CD1c-positive myeloid dendritic cell (primary cell): ENCODE measurements at regions not wholly inside any gene's neighbourhood (a gene's known extent, or its start where the extent isn't known, plus 50 kb on each side); places are given as distances from the start of the nearest gene placed in this dataset.
"Not testable (repeated sequence)": the region's sequence is repeated elsewhere in the genome, so short reads cannot be mapped to it uniquely, and the experiment has no call there.

Source experiments
- DNase-seq: peaks from one replicate; pipeline ENCODE4 v3.0.0-alpha.2; 2016; ENCODE audit errors: extremely low spot score

GRCh38 chr14:62501021-62501750 is 544.1 kb downstream of the KCNH5 start:
- DNase-seq = no peak

- DNase-seq = no peak
Observed at GRCh38 chr14:62505045-62505444, 540.2 kb downstream of the KCNH5 start.

- not testable (repeated sequence) for DNase-seq
Observed at GRCh38 chr14:62521309-62521708, 523.9 kb downstream of the KCNH5 start.

GRCh38 chr14:62528296-62528695 is 517.0 kb downstream of the KCNH5 start:
- DNase-seq = no peak

GRCh38 chr14:62532181-62532580 is 513.1 kb downstream of the KCNH5 start:
- DNase-seq = no peak

GRCh38 chr14:62546862-62547474 is 498.3 kb downstream of the KCNH5 start:
- no peak for DNase-seq

GRCh38 chr14:62557416-62557815 is 487.8 kb downstream of the KCNH5 start:
- no peak for DNase-seq

GRCh38 chr14:62558451-62558850 is 486.8 kb downstream of the KCNH5 start:
- no peak for DNase-seq

GRCh38 chr14:62585247-62585646 is 460.0 kb downstream of the KCNH5 start:
- DNase-seq = no peak

- DNase-seq = no peak
Observed at GRCh38 chr14:62592877-62593276, 452.4 kb downstream of the KCNH5 start.

- no peak for DNase-seq
Observed at GRCh38 chr14:62597143-62597542, 448.1 kb downstream of the KCNH5 start.

GRCh38 chr14:62599616-62600385 is 445.5 kb downstream of the KCNH5 start:
- no peak for DNase-seq

- no peak for DNase-seq
Observed at GRCh38 chr14:62602712-62603111, 442.5 kb downstream of the KCNH5 start.

- DNase-seq = no peak
Observed at GRCh38 chr14:62604524-62604923, 440.7 kb downstream of the KCNH5 start.

GRCh38 chr14:62614122-62614521 is 431.1 kb downstream of the KCNH5 start:
- no peak for DNase-seq

GRCh38 chr14:62616668-62617067 is 428.6 kb downstream of the KCNH5 start:
- DNase-seq = no peak

- DNase-seq = no peak
Observed at GRCh38 chr14:62626416-62626815, 418.8 kb downstream of the KCNH5 start.

GRCh38 chr14:62629176-62629725 is 416.0 kb downstream of the KCNH5 start:
- no peak for DNase-seq

GRCh38 chr14:62631176-62631575 is 414.1 kb downstream of the KCNH5 start:
- no peak for DNase-seq

- no peak for DNase-seq
Observed at GRCh38 chr14:62632771-62633170, 412.5 kb downstream of the KCNH5 start.

- DNase-seq = no peak
Observed at GRCh38 chr14:62645649-62646048, 399.6 kb downstream of the KCNH5 start.
